ENCODE measurements at regions not wholly inside any gene's neighbourhood (a gene's known extent, or its start where the extent isn't known, plus 50 kb on each side); places are given as distances from the start of the nearest gene placed in this dataset.

DNA sequence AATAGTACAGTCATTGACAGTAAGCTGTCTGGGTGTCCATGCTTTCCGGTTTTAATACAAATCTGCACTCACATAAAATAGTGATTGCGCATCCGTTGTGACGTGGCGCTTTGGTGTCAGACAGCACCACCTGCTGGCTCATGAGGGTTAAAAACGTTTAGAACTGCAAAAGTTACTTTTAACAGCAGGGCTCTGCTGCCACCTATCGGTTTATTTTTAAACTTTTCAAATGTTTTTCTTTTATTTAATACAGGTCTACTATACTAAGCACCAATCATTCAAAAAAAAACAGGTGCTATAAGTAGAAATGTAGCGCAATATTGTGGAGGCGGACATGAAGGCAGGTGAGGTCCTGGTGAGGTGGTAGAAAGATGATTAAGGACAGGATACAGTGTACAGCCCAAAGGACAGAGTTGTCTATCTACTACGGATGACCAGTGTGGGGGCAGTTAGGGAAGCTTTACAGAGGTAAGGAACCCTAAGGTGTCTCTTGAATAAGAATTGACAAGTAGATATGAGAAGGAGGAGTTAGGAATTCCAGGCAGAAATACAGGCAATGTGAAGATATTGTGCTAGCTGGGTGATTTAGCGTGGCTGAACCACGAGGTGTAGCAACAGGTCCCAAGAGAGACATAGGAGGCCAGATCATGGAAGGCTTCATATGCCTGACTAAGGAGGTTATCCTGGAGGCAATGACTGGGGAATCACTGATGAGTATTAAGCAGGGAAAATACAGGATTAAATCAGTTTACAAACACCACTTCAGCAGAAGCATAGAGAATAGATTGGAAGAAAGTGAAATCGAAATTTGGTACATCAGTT, 91.5 kb upstream of the PRB2 start:
- peak; percentile 100 for TF ChIP-seq CTCF (conservative IDR thresholded peaks at IDR 0.05; ENCODE audit: low read depth, low read length)
- TF ChIP-seq POLR2A (IDR thresholded peaks at IDR 0.05; ENCODE audit: low read depth, low read length) = no peak
